Suprapubic skin (tissue), 4 donors: ENCODE measurements at regions not wholly inside any gene's neighbourhood (a gene's known extent, or its start where the extent isn't known, plus 50 kb on each side); places are given as distances from the start of the nearest gene placed in this dataset.

Experiments used
- DNase-seq, 2 donors: peaks; one replicate each; pipeline ENCODE4 v3.0.0-alpha.2; 2019; ENCODE audit warnings: low spot score in 2 of 2
- H3K27ac ChIP-seq: fragments of 200-600 bp; sonication (generic); one replicate; pipeline ENCODE4 v1.5.1; 2019
- H3K27me3 ChIP-seq: fragments of 200-600 bp; sonication (generic); one replicate; pipeline ENCODE4 v1.5.1; 2019
- H3K36me3 ChIP-seq: fragments of 200-600 bp; sonication (generic); one replicate; pipeline ENCODE4 v1.5.1; 2019
- H3K4me1 ChIP-seq: fragments of 200-600 bp; sonication (generic); one replicate; pipeline ENCODE4 v1.5.1; 2019
- H3K4me3 ChIP-seq: fragments of 200-600 bp; sonication (generic); one replicate; pipeline ENCODE4 v1.5.1; 2019; ENCODE audit warnings: mild to moderate bottlenecking
- H3K9me3 ChIP-seq: fragments of 200-600 bp; sonication (generic); one replicate; pipeline ENCODE4 v1.5.1; 2019
- EP300 ChIP-seq: sonication (generic); formaldehyde crosslinking; IDR thresholded peaks from one replicate; pipeline ENCODE4 v1.6.1; 2017; ENCODE audit warnings: antibody characterized with exemption
- POLR2A ChIP-seq, 2 donors: fragments of 450-650 bp; IDR thresholded peaks; one replicate each; pipeline ENCODE4 v1.6.1; 2017; ENCODE audit warnings: antibody characterized with exemption in 2 of 2, mild to moderate bottlenecking in 2 of 2, moderate library complexity in 2 of 2
- POLR2AphosphoS5 ChIP-seq, 3 donors: sonication (generic); formaldehyde crosslinking; IDR thresholded peaks; one replicate each; pipeline ENCODE4 v1.6.1; 2017; ENCODE audit warnings: antibody characterized with exemption in 3 of 3
- WGBS: methylation state at CpG from one replicate; pipeline ENCODE4 v1.1.5; 2018; 5-methylcytosine and 5-hydroxymethylcytosine counted together
- TF ChIP-seq, protein P1 (sequence below), 2 donors: fragments of 200-600 bp in 1 of 2; fragments of 450-650 bp in 1 of 2; sonication (generic) in 1 of 2; IDR thresholded peaks; one replicate each; pipeline ENCODE4 v1.5.1; 2016 to 2019; ENCODE audit warnings: antibody characterized with exemption in 2 of 2, mild to moderate bottlenecking in 1 of 2, moderate library complexity in 1 of 2

DNA sequence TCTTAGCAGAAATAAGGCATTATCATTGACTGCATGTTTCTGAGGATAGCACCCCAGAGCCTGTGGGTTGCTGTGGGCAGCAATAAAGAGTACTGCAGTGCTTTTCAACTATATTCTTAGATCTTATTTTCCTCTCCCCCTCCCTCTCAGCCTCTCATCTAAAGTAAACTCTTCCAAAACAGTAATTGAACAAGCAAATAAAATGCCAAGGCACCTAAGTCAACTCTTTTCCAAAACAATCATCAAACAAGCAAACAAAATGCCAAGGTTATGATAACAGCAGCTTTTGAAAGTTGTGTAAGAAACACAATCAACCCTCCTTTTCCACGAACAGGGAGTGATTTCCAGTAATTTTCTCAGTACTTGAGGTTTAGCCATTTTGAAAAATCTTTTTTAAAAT is 1542.6 kb downstream of the AACS start:
- no peak overlapping the region for H3K27ac ChIP-seq
- H3K36me3 ChIP-seq: no peaks in the 10 kb centered on the region
- H3K4me1 ChIP-seq: no peaks in the 10 kb centered on the region
- H3K4me3 ChIP-seq: no peak overlapping the region
- 45% methylated on average over 1 of the region's 1 CpG for WGBS
- peaks cover 14% of the 10 kb centered on the region for H3K9me3 ChIP-seq
- no peak for DNase-seq
- TF ChIP-seq EP300: no peak
- no peak for TF ChIP-seq POLR2A (IDR thresholded peaks at IDR 0.05)
- TF ChIP-seq, protein P1, sequence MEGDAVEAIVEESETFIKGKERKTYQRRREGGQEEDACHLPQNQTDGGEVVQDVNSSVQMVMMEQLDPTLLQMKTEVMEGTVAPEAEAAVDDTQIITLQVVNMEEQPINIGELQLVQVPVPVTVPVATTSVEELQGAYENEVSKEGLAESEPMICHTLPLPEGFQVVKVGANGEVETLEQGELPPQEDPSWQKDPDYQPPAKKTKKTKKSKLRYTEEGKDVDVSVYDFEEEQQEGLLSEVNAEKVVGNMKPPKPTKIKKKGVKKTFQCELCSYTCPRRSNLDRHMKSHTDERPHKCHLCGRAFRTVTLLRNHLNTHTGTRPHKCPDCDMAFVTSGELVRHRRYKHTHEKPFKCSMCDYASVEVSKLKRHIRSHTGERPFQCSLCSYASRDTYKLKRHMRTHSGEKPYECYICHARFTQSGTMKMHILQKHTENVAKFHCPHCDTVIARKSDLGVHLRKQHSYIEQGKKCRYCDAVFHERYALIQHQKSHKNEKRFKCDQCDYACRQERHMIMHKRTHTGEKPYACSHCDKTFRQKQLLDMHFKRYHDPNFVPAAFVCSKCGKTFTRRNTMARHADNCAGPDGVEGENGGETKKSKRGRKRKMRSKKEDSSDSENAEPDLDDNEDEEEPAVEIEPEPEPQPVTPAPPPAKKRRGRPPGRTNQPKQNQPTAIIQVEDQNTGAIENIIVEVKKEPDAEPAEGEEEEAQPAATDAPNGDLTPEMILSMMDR (IDR thresholded peaks at IDR 0.05): no peak
- TF ChIP-seq POLR2AphosphoS5 (IDR thresholded peaks at IDR 0.05): no peak
- no peaks in the 10 kb centered on the region for H3K27me3 ChIP-seq

DNA sequence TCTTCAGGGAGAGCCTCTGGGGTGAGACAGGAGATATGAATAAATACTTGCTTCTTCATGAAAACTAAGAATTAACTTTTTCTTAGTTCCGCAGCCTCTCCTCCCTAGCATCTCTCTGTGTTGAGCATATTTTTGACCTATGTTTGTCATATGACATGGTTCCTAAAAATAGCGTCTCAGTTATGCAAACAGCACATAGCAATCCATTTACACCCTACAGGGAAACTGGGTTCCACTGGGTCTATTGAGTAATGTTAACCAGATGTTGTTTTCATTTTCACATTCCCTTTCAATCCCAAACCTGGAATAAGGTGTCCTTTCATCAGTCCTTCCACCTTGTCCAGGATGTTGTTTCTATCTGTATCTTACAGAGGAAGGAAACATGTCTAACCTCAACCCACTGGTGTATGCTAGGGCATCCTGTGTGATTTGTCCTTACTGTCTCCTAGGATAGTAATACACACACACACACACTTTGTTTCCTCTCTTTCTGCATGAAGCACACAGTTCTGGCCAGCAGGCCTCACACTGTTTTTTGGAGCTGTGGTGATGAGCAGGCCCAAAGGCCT is 1543.5 kb downstream of the AACS start:
- 79% methylated on average over 2 of the region's 2 CpGs for WGBS
- no peak overlapping the region for H3K4me3 ChIP-seq
- no peaks in the 10 kb centered on the region for H3K36me3 ChIP-seq
- peaks cover 22% of the 10 kb centered on the region for H3K9me3 ChIP-seq
- H3K27me3 ChIP-seq: no peaks in the 10 kb centered on the region
- DNase-seq: no peak
- H3K27ac ChIP-seq: no peak overlapping the region
- TF ChIP-seq POLR2A (IDR thresholded peaks at IDR 0.05) (no peak), POLR2AphosphoS5 (IDR thresholded peaks at IDR 0.05) (no peak), EP300 (no peak)
- TF ChIP-seq, protein P1 (IDR thresholded peaks at IDR 0.05): no peak
- H3K4me1 ChIP-seq: no peaks in the 10 kb centered on the region

DNA sequence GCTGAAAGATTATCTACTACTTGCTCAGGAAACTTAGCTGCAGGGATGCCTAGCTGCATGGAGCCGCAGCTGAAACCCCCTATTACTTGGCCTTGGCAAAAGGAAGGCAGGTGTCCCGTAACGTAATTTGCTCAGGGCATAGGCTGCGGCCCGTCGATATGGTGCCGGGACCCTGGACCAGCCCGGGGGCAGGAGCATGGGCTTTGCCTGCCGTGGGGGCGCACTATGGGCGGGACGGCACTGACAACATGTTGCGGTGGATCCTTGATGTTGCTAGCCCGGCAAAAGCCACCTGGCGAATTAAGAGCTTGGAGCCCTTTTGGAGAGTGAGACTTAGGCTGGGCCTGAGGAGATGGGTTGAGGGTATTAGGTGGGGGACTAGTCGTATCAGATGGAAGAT is 1551.2 kb downstream of the AACS start:
- Histone ChIP-seq H3K36me3 (no peaks in the 10 kb centered on the region), H3K27me3 (no peaks in the 10 kb centered on the region), H3K27ac (no peak overlapping the region), H3K4me1 (no peaks in the 10 kb centered on the region), H3K4me3 (no peak overlapping the region), H3K9me3 (peaks cover 27% of the 10 kb centered on the region)
- WGBS: 93% methylated on average over 16 of the region's 16 CpGs
- DNase-seq: no peak
- TF ChIP-seq, protein P1 (IDR thresholded peaks at IDR 0.05): no peak
- no peak for TF ChIP-seq POLR2AphosphoS5 (IDR thresholded peaks at IDR 0.05)
- no peak for TF ChIP-seq EP300
- no peak for TF ChIP-seq POLR2A (IDR thresholded peaks at IDR 0.05)

DNA sequence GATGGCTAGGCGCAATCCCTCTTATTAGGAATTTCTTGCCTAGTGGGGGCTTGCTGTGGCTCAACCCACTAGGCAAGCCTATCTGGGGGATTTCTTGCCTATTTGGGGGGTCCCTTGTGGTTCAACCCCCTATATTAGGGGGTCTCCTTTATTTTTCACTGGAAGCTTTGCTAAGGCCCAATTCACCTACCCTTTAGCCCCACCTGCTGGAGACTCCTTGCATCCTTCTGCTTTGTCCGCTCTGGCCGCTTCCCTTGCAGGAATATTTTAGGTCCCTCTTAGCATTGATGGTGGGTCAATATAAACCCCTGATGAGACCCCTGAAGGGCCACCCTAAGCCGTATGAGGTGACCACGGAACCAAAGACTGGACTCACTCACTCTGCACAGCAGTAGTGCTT is 1552.1 kb downstream of the AACS start:
- 95% methylated on average over 5 of the region's 5 CpGs for WGBS
- no peak for DNase-seq
- H3K27ac ChIP-seq: no peak overlapping the region
- H3K9me3 ChIP-seq: peaks cover 23% of the 10 kb centered on the region
- no peaks in the 10 kb centered on the region for H3K4me1 ChIP-seq
- H3K27me3 ChIP-seq: no peaks in the 10 kb centered on the region
- no peak overlapping the region for H3K4me3 ChIP-seq
- TF ChIP-seq EP300 (no peak), POLR2A (IDR thresholded peaks at IDR 0.05) (no peak), POLR2AphosphoS5 (IDR thresholded peaks at IDR 0.05) (no peak)
- TF ChIP-seq, protein P1 (IDR thresholded peaks at IDR 0.05): no peak
- no peaks in the 10 kb centered on the region for H3K36me3 ChIP-seq

DNA sequence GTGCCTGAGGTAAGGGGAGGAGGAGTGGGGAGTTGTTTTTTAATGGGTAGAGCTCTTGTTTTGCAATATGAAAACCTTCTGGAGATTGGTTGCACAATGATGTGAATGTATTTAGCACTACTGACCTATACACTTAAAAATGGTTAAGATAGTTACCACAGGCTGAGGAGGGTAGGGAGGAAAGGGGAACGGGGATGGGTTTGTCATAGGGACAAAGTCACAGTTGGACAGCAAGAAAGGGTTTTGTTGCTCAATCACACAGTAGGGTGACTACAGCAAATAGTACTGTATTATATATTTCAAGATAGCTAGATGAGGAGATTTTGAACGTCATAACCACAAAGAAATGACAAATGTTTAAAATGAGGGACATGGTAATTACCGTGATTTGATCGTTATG is 1562.4 kb downstream of the AACS start:
- TF ChIP-seq, protein P1 (IDR thresholded peaks at IDR 0.05): no peak
- TF ChIP-seq POLR2AphosphoS5 (IDR thresholded peaks at IDR 0.05) (no peak), POLR2A (IDR thresholded peaks at IDR 0.05) (no peak), EP300 (no peak)
- WGBS: 59% methylated on average over 4 of the region's 4 CpGs
- Histone ChIP-seq H3K9me3 (no peaks in the 10 kb centered on the region), H3K27ac (no peak overlapping the region), H3K36me3 (no peaks in the 10 kb centered on the region), H3K4me1 (no peaks in the 10 kb centered on the region), H3K4me3 (no peak overlapping the region), H3K27me3 (no peaks in the 10 kb centered on the region)
- no peak for DNase-seq
